Activated naive CD4-positive, alpha-beta T cell treated with anti-CD3 and anti-CD28 coated beads, Interleukin-2, amount 10 ng/mL, durations not matched to agents 7 days and 5 days (primary cell): ENCODE measurements at regions not wholly inside any gene's neighbourhood (a gene's known extent, or its start where the extent isn't known, plus 50 kb on each side); places are given as distances from the start of the nearest gene placed in this dataset.
"Not testable (repeated sequence)": the region's sequence is repeated elsewhere in the genome, so short reads cannot be mapped to it uniquely, and the experiment has no call there.

Source experiments
- CTCF ChIA-PET: fragments of 350-600 bp; sonication (Branson Sonifier 250); formaldehyde crosslinking; loops from one replicate; lab custom pipeline; 2021; ENCODE audit warnings: antibody characterized with exemption; lab: Charles Lee
- DNase-seq: peaks from one replicate; pipeline ENCODE4 v3.0.0-alpha.2; 2020
- H3K27ac Mint-ChIP-seq: one replicate; pipeline ENCODE4 v1.8.0; 2021; ENCODE audit warnings: mild to moderate bottlenecking, moderate library complexity, mixed read lengths
- H3K27me3 Mint-ChIP-seq: one replicate; pipeline ENCODE4 v1.8.0; 2021; ENCODE audit warnings: mild to moderate bottlenecking, mixed read lengths
- H3K36me3 Mint-ChIP-seq: one replicate; pipeline ENCODE4 v1.8.0; 2021; ENCODE audit warnings: mixed read lengths
- H3K4me1 Mint-ChIP-seq: one replicate; pipeline ENCODE4 v1.8.0; 2021; ENCODE audit warnings: mixed read lengths
- H3K4me3 Mint-ChIP-seq: one replicate; pipeline ENCODE4 v1.8.0; 2021; ENCODE audit warnings: mild to moderate bottlenecking, moderate library complexity, mixed read lengths
- H3K9me3 Mint-ChIP-seq: one replicate; pipeline ENCODE4 v1.8.0; 2021; ENCODE audit warnings: mixed read lengths

- Mint-ChIP-seq H3K27me3 (peaks cover 13% of the 10 kb centered on the region), H3K27ac (no peak overlapping the region), H3K9me3 (no peaks in the 10 kb centered on the region), H3K4me1 (no peaks in the 10 kb centered on the region), H3K36me3 (no peaks in the 10 kb centered on the region), H3K4me3 (no peak overlapping the region)
- CTCF ChIA-PET, result no interaction called here
- DNase-seq, result no peak
These were observed 202.6 kb downstream of the BUB3 start for GRCh38 chr10:123356799-123357198.

DNA sequence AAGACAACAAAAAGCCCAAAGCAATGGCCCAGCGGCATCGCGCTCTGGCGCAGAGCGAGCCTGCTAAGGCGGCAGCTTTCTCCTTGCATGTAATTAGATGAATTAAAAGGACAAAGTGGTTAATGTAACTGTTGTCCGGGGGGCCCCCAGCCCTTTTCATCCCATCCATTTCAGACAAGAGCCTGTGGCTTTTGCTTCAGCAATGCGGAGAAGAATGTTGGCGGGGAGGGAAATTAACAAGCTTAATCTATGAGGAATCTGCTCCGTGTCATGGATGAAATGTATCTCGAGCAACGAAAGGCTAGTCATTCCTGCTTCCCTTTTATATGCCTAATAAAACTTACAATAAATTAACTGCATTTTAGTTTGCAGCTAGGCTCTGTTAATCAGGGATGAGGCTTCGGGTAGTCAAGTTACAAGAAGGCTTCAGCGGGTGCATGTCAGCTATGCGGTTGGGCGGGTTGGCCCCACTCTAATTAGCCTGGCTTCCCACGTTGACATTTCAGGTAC is 203.3 kb downstream of the BUB3 start:
- CTCF ChIA-PET, result no interaction called here
- H3K27me3 Mint-ChIP-seq, result peaks cover 13% of the 10 kb centered on the region
- no peak for DNase-seq

GRCh38 chr10:123359539-123359938 is 205.3 kb downstream of the BUB3 start:
- H3K36me3 Mint-ChIP-seq, result no peaks in the 10 kb centered on the region
- H3K4me3 Mint-ChIP-seq, result no peak overlapping the region
- H3K27me3 Mint-ChIP-seq, result peaks cover 13% of the 10 kb centered on the region
- no peak for DNase-seq
- no peak overlapping the region for H3K27ac Mint-ChIP-seq
- CTCF ChIA-PET, result no interaction called here
- H3K9me3 Mint-ChIP-seq, result no peaks in the 10 kb centered on the region
- H3K4me1 Mint-ChIP-seq, result no peaks in the 10 kb centered on the region

More for the DNA sequence above, 203.3 kb downstream of the BUB3 start:
- H3K27ac Mint-ChIP-seq, result no peak overlapping the region
- no peaks in the 10 kb centered on the region for H3K4me1 Mint-ChIP-seq
- no peaks in the 10 kb centered on the region for H3K9me3 Mint-ChIP-seq
- H3K36me3 Mint-ChIP-seq, result no peaks in the 10 kb centered on the region
- H3K4me3 Mint-ChIP-seq, result no peak overlapping the region

- Mint-ChIP-seq H3K4me3 (no peak overlapping the region), H3K36me3 (no peaks in the 10 kb centered on the region), H3K27me3 (peaks cover 7% of the 10 kb centered on the region), H3K27ac (no peak overlapping the region), H3K9me3 (no peaks in the 10 kb centered on the region), H3K4me1 (no peaks in the 10 kb centered on the region)
- CTCF ChIA-PET, result no interaction called here
- DNase-seq, result no peak
These were observed 207.6 kb downstream of the BUB3 start for GRCh38 chr10:123361832-123362231.

DNA sequence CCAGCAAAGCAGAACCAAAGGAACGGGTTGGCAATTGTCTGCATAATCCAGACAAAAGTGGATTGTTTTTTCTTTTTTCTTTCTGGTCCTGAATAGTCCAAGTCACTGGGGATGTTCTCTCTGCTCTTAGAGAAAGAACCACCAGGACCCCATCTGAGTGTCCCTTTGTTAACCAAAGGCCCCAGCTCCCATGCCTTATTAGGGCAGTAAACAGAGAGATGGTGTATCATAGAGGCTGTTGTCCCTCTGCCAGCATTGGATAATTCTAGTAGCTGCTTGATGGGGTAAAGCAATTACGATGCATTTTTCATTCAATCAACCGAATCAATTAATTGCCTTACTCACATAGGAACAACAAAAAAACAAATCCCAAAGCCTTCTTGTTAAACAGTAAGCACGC is 213.0 kb downstream of the BUB3 start:
- H3K9me3 Mint-ChIP-seq, result no peaks in the 10 kb centered on the region
- no peak for DNase-seq
- H3K36me3 Mint-ChIP-seq, result no peaks in the 10 kb centered on the region
- CTCF ChIA-PET, result no interaction called here
- H3K4me3 Mint-ChIP-seq, result no peak overlapping the region
- H3K27ac Mint-ChIP-seq, result no peak overlapping the region
- H3K4me1 Mint-ChIP-seq, result no peaks in the 10 kb centered on the region
- H3K27me3 Mint-ChIP-seq, result no peaks in the 10 kb centered on the region

GRCh38 chr10:123371626-123372025 is 217.4 kb downstream of the BUB3 start:
- H3K27me3 Mint-ChIP-seq, H3K36me3 Mint-ChIP-seq, CTCF ChIA-PET, H3K27ac Mint-ChIP-seq, H3K9me3 Mint-ChIP-seq, H3K4me3 Mint-ChIP-seq, DNase-seq, H3K4me1 Mint-ChIP-seq: not testable (repeated sequence)

DNA sequence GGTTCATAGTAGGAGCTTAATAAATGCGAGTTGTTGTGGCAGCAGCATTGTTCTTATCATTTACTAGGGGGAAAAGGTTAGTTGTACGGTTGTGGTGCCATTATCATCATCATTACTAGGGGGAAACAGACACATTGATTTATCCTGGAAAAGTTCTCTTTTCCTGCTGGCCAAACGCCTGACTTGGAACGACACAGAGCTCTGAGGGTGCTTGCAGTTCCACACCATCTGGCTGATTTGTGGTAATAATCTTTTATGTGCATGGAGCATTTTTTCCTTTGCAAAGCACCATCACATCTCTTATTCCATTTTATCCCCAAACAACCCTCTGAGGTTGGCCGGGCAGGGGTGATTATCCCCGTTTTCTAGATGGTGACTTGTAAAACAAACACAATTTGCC is 219.4 kb downstream of the BUB3 start:
- DNase-seq, result no peak
- Mint-ChIP-seq H3K9me3 (no peaks in the 10 kb centered on the region), H3K27ac (no peak overlapping the region), H3K4me1 (no peaks in the 10 kb centered on the region), H3K36me3 (no peaks in the 10 kb centered on the region), H3K27me3 (peaks cover 5% of the 10 kb centered on the region), H3K4me3 (no peak overlapping the region)
- CTCF ChIA-PET, result no interaction called here

DNA sequence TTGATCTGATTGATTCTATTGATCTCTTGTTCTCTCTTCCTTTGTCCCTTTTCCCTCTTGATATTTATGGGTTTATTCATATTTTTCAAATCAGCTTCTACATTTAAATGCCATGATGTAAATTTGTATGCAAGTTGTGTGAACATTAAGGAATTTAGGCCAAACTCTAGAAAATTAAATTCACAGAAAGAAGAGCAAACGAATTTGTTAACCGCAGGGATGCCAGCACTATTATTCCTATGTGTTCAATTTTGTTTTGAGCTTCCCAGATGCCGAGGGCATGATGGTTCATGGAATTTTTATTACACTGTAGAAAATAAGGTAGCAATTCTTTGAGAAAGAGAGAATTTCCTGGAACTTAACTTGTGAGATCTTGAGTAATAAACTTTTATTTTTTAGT is 220.9 kb downstream of the BUB3 start:
- Mint-ChIP-seq H3K36me3 (no peaks in the 10 kb centered on the region), H3K27ac (no peak overlapping the region), H3K4me1 (no peaks in the 10 kb centered on the region), H3K9me3 (no peaks in the 10 kb centered on the region), H3K4me3 (no peak overlapping the region), H3K27me3 (peaks cover 10% of the 10 kb centered on the region)
- CTCF ChIA-PET, result no interaction called here
- no peak for DNase-seq

GRCh38 chr10:123375738-123376137 is 221.5 kb downstream of the BUB3 start:
- Mint-ChIP-seq H3K4me3 (no peak overlapping the region), H3K27me3 (peaks cover 10% of the 10 kb centered on the region), H3K4me1 (no peaks in the 10 kb centered on the region), H3K9me3 (no peaks in the 10 kb centered on the region), H3K36me3 (no peaks in the 10 kb centered on the region), H3K27ac (no peak overlapping the region)
- CTCF ChIA-PET, result no interaction called here
- DNase-seq, result no peak

DNA sequence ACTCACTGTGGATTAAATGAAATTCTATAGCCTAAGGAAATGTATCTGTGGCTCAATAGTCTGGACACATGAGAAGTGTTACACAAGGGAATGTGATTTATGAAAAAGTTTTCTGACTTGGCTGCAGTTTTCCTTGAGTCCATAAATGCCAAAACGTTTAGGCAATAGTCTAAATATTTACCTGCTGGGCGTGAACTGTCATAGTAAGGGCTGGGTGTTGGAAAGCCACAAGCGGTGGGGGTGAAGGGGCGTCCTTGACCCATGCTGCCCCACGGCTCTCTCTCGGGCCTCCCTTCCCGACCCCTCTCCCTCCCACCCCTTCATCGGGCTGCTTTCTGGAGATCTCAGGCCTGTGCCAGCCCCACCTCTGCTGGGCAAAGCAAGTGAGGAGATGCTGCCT is 223.7 kb downstream of the BUB3 start:
- DNase-seq, result no peak
- no peaks in the 10 kb centered on the region for H3K9me3 Mint-ChIP-seq
- no peak overlapping the region for H3K27ac Mint-ChIP-seq
- CTCF ChIA-PET, result no interaction called here
- no peaks in the 10 kb centered on the region for H3K4me1 Mint-ChIP-seq
- no peaks in the 10 kb centered on the region for H3K36me3 Mint-ChIP-seq
- no peak overlapping the region for H3K4me3 Mint-ChIP-seq
- H3K27me3 Mint-ChIP-seq, result peaks cover 10% of the 10 kb centered on the region

GRCh38 chr10:123378302-123378701 is 224.1 kb downstream of the BUB3 start:
- Mint-ChIP-seq H3K4me1 (no peaks in the 10 kb centered on the region), H3K27me3 (peaks cover 10% of the 10 kb centered on the region), H3K27ac (no peak overlapping the region), H3K9me3 (no peaks in the 10 kb centered on the region), H3K36me3 (no peaks in the 10 kb centered on the region), H3K4me3 (no peak overlapping the region)
- no peak for DNase-seq
- CTCF ChIA-PET, result no interaction called here

DNA sequence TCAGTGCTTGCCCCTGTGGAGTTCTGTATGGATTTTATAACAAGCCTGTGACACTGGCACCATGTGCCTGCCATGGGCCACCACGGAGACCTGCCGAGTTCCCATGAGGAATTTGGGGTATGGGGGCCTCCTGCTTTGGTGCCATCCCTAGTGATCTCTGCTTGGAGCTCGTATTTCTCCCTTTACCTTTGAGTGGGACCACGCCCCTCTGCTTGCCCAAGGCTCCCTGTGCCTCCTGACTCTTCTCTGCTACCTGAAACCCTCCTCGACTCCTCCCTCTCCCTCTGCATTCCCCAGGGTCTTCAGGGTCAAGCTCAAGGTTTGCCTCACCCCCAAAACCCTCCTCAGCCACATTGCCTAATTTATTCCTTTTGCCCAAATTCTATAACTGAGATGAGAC is 225.0 kb downstream of the BUB3 start:
- peaks cover 10% of the 10 kb centered on the region for H3K27me3 Mint-ChIP-seq
- no peaks in the 10 kb centered on the region for H3K36me3 Mint-ChIP-seq
- no peak overlapping the region for H3K4me3 Mint-ChIP-seq
- CTCF ChIA-PET, result interaction anchor here (1.4 to 1.7 kb wide), 2 partner anchors 10 to 336 kb away, joined by 3 to 4 read pairs; no protein-coding TSS in a partner anchor
- H3K4me1 Mint-ChIP-seq, result no peaks in the 10 kb centered on the region
- no peak overlapping the region for H3K27ac Mint-ChIP-seq
- DNase-seq, result no peak
- no peaks in the 10 kb centered on the region for H3K9me3 Mint-ChIP-seq

- CTCF ChIA-PET, result interaction anchor here (0.6 to 1.7 kb wide), 9 partner anchors 8 to 732 kb away, joined by 3 to 5 read pairs (median 3); no protein-coding TSS in a partner anchor
- DNase-seq, result no peak
- no peak overlapping the region for H3K4me3 Mint-ChIP-seq
These were observed 226.4 kb downstream of the BUB3 start for GRCh38 chr10:123380491-123381085.

GRCh38 chr10:123381224-123381623 is 227.0 kb downstream of the BUB3 start:
- Mint-ChIP-seq H3K27me3 (peaks cover 9% of the 10 kb centered on the region), H3K36me3 (no peaks in the 10 kb centered on the region), H3K4me1 (no peaks in the 10 kb centered on the region), H3K27ac (no peak overlapping the region), H3K9me3 (peaks cover 2% of the 10 kb centered on the region), H3K4me3 (no peak overlapping the region)
- DNase-seq, result no peak
- CTCF ChIA-PET, result interaction anchor here (0.9 to 1.7 kb wide), 7 partner anchors 230 to 732 kb away, joined by 3 to 5 read pairs (median 3); no protein-coding TSS in a partner anchor

More at GRCh38 chr10:123380491-123381085, 226.4 kb downstream of the BUB3 start:
- Mint-ChIP-seq H3K27me3 (peaks cover 10% of the 10 kb centered on the region), H3K36me3 (no peaks in the 10 kb centered on the region), H3K9me3 (no peaks in the 10 kb centered on the region), H3K27ac (no peak overlapping the region), H3K4me1 (no peaks in the 10 kb centered on the region)

DNA sequence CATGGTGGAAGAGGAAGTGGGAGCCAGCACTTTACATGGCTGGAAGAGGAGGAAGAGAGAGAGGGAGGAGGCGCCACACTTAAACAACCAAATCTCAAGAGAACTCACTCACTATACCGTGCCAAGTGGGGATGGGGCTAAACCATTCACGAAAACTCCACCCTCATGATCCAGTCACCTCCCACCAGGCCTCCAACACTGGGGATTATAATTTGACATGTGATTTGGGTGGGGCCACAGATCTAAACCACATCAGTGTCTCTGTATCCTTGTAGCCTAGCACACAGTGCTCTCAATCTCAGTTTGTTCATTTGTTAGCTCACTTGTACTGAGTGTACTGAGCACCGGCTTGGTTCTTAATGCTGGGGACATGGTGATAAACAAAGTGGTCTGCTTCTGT is 228.3 kb downstream of the BUB3 start:
- Mint-ChIP-seq H3K27ac (no peak overlapping the region), H3K9me3 (peaks cover 6% of the 10 kb centered on the region), H3K4me3 (no peak overlapping the region), H3K4me1 (no peaks in the 10 kb centered on the region), H3K27me3 (peaks cover 5% of the 10 kb centered on the region), H3K36me3 (no peaks in the 10 kb centered on the region)
- DNase-seq, result no peak
- CTCF ChIA-PET, result no interaction called here
